ENCODE measurements at regions not wholly inside any gene's neighbourhood (a gene's known extent, or its start where the extent isn't known, plus 50 kb on each side); places are given as distances from the start of the nearest gene placed in this dataset.

GRCh38 chr12:13735734-13736133 lies 245.7 kb downstream of the GRIN2B start:
- TF ChIP-seq SUZ12 (IDR thresholded peaks at IDR 0.05) (no peak), ARNT (IDR thresholded peaks at IDR 0.05) (no peak), TARDBP (IDR thresholded peaks at IDR 0.05) (no peak), L3MBTL2 (conservative IDR thresholded peaks at IDR 0.05) (no peak), SP1 (IDR thresholded peaks at IDR 0.05) (no peak), NFRKB (IDR thresholded peaks at IDR 0.05) (no peak), FOXM1 (IDR thresholded peaks at IDR 0.05; ENCODE audit: borderline replicate concordance) (no peak), BHLHE40 (IDR thresholded peaks at IDR 0.05; ENCODE audit: borderline replicate concordance) (no peak), ELF4 (IDR thresholded peaks at IDR 0.05) (no peak), ZNF384 (IDR thresholded peaks at IDR 0.05) (no peak), FOXA1 (IDR thresholded peaks at IDR 0.05) (no peak), CTBP1 (IDR thresholded peaks at IDR 0.05; ENCODE audit: borderline replicate concordance) (no peak), HDGF (IDR thresholded peaks at IDR 0.05; ENCODE audit: borderline replicate concordance) (no peak)
- TF ChIP-seq, protein P1, sequence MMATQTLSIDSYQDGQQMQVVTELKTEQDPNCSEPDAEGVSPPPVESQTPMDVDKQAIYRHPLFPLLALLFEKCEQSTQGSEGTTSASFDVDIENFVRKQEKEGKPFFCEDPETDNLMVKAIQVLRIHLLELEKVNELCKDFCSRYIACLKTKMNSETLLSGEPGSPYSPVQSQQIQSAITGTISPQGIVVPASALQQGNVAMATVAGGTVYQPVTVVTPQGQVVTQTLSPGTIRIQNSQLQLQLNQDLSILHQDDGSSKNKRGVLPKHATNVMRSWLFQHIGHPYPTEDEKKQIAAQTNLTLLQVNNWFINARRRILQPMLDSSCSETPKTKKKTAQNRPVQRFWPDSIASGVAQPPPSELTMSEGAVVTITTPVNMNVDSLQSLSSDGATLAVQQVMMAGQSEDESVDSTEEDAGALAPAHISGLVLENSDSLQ (IDR thresholded peaks at IDR 0.05) = no peak

Measured in HEK293T (cell line).